Uterus (tissue), 2 donors: ENCODE measurements at regions not wholly inside any gene's neighbourhood (a gene's known extent, or its start where the extent isn't known, plus 50 kb on each side); places are given as distances from the start of the nearest gene placed in this dataset.

ENCODE experiments used
- CTCF ChIP-seq, 4 experiments: fragments of 200-600 bp in 2 of 4; fragments of 450-650 bp in 2 of 4; sonication (generic) in 2 of 4; IDR thresholded peaks; one replicate each; pipeline ENCODE4 v1.5.1; 2016 to 2019; ENCODE audit warnings: antibody characterized with exemption in 4 of 4, mild to moderate bottlenecking in 2 of 4, moderate library complexity in 1 of 4
- POLR2A ChIP-seq, 2 donors: fragments of 450-650 bp; IDR thresholded peaks; one replicate each; pipeline ENCODE4 v1.6.1; 2016; ENCODE audit warnings: antibody characterized with exemption in 2 of 2, mild to moderate bottlenecking in 1 of 2, moderate library complexity in 1 of 2

- no peak for TF ChIP-seq CTCF (IDR thresholded peaks at IDR 0.05)
- TF ChIP-seq POLR2A (IDR thresholded peaks at IDR 0.05) = no peak
These were observed 211.2 kb upstream of the AVPR1A start for GRCh38 chr12:63362166-63362565.
